ENCODE measurements at regions not wholly inside any gene's neighbourhood (a gene's known extent, or its start where the extent isn't known, plus 50 kb on each side); places are given as distances from the start of the nearest gene placed in this dataset.

DNA sequence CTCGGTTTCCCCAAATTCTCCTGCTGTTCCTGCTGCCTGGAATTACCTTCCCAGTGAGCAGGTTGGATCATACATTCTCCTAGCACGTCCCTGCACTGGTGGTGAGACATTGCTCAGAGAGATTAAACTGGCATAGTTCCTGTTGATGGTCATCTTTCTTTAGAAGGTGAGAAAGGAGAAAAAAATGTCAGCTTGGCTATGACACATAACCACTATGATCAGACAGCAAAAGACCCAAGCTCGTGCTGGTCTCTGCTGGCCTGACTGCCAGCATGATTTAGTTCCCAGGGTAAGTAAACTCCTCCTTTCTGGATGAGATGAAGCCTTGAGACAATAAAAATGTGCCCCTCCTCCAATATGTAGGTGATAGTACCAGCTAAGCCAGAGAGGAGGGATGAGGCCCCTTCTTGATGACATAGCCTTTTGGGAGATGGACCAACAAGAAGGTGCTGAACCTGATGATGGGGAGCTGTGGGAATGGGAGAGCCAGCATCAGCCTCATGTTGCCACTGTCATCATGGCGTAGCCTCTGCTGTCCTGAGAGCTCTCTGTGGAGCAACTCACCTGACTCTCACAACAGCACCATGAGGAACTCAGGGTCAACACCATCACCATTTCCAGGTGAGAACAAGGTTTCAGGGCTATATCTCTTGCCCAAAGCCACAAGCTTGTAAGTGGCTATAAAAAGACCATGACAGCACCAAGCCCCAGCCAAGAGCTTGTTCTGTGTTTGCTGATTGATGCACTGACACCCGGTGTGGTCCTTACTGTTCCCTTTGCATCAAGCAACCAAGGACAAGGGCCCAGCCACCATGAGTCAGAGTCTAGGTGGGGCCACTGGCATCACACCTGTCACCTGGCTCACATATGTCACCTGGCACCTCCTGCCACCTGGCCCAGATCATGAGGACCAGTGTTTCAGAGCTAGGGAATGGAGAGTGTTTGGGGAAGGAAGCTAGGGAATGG lies 200.0 kb downstream of the MATN1 start:
- DNase-seq: no peak

DNA sequence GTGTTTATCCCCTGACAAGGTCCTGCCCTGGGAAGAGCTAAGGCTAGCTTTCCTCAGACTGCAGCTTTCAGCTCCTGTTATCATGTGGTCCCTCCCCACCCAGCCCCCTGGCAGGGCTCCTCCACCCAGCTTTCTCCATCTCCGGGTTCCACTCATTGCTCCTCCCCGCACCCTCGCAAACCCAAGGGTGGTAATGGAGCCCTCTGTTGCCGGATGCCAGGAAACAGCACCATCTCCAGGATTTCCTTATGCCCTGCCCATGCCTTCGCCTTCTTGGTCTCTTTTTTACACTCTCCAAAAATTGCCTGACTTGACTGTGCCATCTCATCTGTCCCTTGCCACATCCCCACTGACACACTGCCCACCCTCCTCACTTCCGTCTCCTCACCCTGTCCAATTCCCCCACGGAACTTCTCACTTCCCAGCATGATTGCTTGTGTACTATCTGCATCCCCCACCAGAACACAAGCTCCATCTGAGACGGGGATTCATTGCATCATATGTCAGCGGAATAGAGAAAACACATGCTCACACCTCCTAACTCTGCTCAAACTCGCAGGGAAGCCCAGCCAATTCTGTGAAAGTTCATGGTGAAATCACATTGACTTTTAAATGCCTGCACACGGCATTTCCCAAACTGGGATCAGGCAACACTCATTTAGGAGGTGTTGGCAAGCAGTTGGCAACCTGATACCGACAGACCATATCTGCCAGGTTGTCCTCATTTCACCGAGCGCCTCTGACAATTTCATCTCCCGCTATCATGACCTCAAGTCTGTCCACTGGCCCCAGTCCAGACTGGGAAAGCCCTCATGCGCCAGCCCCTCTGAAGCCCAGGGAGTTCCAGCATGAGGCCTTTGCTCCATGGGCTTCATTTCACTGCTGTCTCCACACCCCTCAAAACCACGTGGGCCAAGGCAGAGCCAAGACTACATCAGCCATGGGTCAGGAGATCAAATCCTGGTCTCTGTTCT lies 201.1 kb downstream of the MATN1 start:
- TF ChIP-seq, protein P1, sequence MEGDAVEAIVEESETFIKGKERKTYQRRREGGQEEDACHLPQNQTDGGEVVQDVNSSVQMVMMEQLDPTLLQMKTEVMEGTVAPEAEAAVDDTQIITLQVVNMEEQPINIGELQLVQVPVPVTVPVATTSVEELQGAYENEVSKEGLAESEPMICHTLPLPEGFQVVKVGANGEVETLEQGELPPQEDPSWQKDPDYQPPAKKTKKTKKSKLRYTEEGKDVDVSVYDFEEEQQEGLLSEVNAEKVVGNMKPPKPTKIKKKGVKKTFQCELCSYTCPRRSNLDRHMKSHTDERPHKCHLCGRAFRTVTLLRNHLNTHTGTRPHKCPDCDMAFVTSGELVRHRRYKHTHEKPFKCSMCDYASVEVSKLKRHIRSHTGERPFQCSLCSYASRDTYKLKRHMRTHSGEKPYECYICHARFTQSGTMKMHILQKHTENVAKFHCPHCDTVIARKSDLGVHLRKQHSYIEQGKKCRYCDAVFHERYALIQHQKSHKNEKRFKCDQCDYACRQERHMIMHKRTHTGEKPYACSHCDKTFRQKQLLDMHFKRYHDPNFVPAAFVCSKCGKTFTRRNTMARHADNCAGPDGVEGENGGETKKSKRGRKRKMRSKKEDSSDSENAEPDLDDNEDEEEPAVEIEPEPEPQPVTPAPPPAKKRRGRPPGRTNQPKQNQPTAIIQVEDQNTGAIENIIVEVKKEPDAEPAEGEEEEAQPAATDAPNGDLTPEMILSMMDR (IDR thresholded peaks at IDR 0.05; ENCODE audit: insufficient read depth in 1 of 2, low read depth in 1 of 2, low read length in 1 of 2, severe bottlenecking in 1 of 2, unreplicated experiment in 1 of 2): no peak

More for the DNA sequence above, 200.0 kb downstream of the MATN1 start:
- Histone ChIP-seq H3K4me3 (ENCODE audit: low read depth, low read length) (no peak overlapping the region), H3K4me1 (no peaks in the 10 kb centered on the region), H3K9me3 (no peaks in the 10 kb centered on the region), H3K27me3 (replicated peaks; ENCODE audit: control insufficient read depth, insufficient read depth, low read length) (no peaks in the 10 kb centered on the region), H3K36me3 (ENCODE audit: control insufficient read depth, insufficient read depth, low read length) (no peaks in the 10 kb centered on the region)
- intact Hi-C loops (cut with micrococcal nuclease; ENCODE audit: unreplicated experiment): no loop called here
- no peak overlapping the region for H3K4me3 Mint-ChIP-seq (ENCODE audit: unreplicated experiment)
- no peaks in the 10 kb centered on the region for H3K9me3 Mint-ChIP-seq (ENCODE audit: unreplicated experiment)
- no peaks in the 10 kb centered on the region for H3K4me1 Mint-ChIP-seq (ENCODE audit: low read depth, unreplicated experiment)
- no TSS peak for BruUV-seq (replicated peaks)
- no peaks in the 10 kb centered on the region for H3K36me3 Mint-ChIP-seq (ENCODE audit: insufficient read depth, unreplicated experiment)
- POLR2A ChIA-PET: no interaction called here
- TF ChIP-seq, protein P1 (IDR thresholded peaks at IDR 0.05; ENCODE audit: insufficient read depth in 1 of 2, low read depth in 1 of 2, low read length in 1 of 2, severe bottlenecking in 1 of 2, unreplicated experiment in 1 of 2): no peak
- no peak overlapping the region for H3K27ac Mint-ChIP-seq (ENCODE audit: unreplicated experiment)
- CTCF ChIA-PET: no interaction called here
- H3K27me3 Mint-ChIP-seq (ENCODE audit: insufficient read depth, unreplicated experiment): peaks cover 9% of the 10 kb centered on the region

DNA sequence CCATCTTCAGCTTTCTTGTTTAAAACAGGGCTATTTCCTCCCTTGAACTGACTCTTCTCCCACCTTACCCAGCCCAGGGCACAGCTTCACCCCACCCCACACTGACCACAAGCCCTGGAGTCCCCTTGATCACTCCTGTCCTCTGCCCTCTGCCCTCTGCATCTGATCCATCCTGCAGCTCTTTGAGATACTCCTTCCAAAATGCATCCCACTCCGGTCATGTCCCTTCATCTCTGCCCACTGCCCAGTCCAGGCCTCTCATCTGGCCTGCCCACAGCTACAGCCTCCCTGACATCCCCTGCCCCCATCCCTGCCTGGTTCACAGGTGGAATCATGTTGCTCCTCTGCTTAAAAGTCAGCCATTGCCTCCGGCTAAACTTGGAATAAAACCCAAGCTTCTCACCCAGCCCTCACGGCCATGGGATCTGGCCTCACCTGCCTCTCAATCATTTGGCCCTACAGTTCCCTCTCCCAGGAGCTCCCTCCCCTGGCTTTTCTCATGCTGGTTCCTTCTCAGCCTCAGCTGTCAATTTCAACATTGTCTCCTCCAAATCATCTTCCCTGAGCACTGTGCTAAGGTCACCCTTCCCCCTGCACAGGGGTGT lies 202.0 kb downstream of the MATN1 start:
- intact Hi-C loops (cut with micrococcal nuclease; ENCODE audit: unreplicated experiment): no loop called here
- Mint-ChIP-seq H3K4me3 (ENCODE audit: unreplicated experiment) (no peak overlapping the region), H3K4me1 (ENCODE audit: low read depth, unreplicated experiment) (no peaks in the 10 kb centered on the region), H3K9me3 (ENCODE audit: unreplicated experiment) (no peaks in the 10 kb centered on the region), H3K27me3 (ENCODE audit: insufficient read depth, unreplicated experiment) (peaks cover 9% of the 10 kb centered on the region), H3K27ac (ENCODE audit: unreplicated experiment) (no peak overlapping the region), H3K36me3 (ENCODE audit: insufficient read depth, unreplicated experiment) (no peaks in the 10 kb centered on the region)
- Histone ChIP-seq H3K4me1 (no peaks in the 10 kb centered on the region), H3K36me3 (ENCODE audit: control insufficient read depth, insufficient read depth, low read length) (no peaks in the 10 kb centered on the region), H3K27me3 (replicated peaks; ENCODE audit: control insufficient read depth, insufficient read depth, low read length) (no peaks in the 10 kb centered on the region), H3K4me3 (ENCODE audit: low read depth, low read length) (no peak overlapping the region), H3K9me3 (no peaks in the 10 kb centered on the region)
- ChIA-PET CTCF (interaction anchor here (0.5 kb wide), 1 partner anchor 1738 kb away, joined by 3 read pairs; no protein-coding TSS in a partner anchor), POLR2A (no interaction called here)
- DNase-seq: no peak
- no TSS peak for BruUV-seq (replicated peaks)
- TF ChIP-seq, protein P1 (IDR thresholded peaks at IDR 0.05; ENCODE audit: insufficient read depth in 1 of 2, low read depth in 1 of 2, low read length in 1 of 2, severe bottlenecking in 1 of 2, unreplicated experiment in 1 of 2): no peak

More for the DNA sequence above, 201.1 kb downstream of the MATN1 start:
- Histone ChIP-seq H3K27me3 (replicated peaks; ENCODE audit: control insufficient read depth, insufficient read depth, low read length) (no peaks in the 10 kb centered on the region), H3K36me3 (ENCODE audit: control insufficient read depth, insufficient read depth, low read length) (no peaks in the 10 kb centered on the region), H3K4me3 (ENCODE audit: low read depth, low read length) (no peak overlapping the region), H3K4me1 (no peaks in the 10 kb centered on the region), H3K9me3 (no peaks in the 10 kb centered on the region)
- BruUV-seq (replicated peaks): no TSS peak
- H3K27me3 Mint-ChIP-seq (ENCODE audit: insufficient read depth, unreplicated experiment): peaks cover 9% of the 10 kb centered on the region
- H3K27ac Mint-ChIP-seq (ENCODE audit: unreplicated experiment): no peak overlapping the region
- no peaks in the 10 kb centered on the region for H3K4me1 Mint-ChIP-seq (ENCODE audit: low read depth, unreplicated experiment)
- CTCF ChIA-PET: no interaction called here
- intact Hi-C loops (cut with micrococcal nuclease; ENCODE audit: unreplicated experiment): no loop called here
- H3K9me3 Mint-ChIP-seq (ENCODE audit: unreplicated experiment): no peaks in the 10 kb centered on the region
- no peak for DNase-seq
- no peak overlapping the region for H3K4me3 Mint-ChIP-seq (ENCODE audit: unreplicated experiment)
- H3K36me3 Mint-ChIP-seq (ENCODE audit: insufficient read depth, unreplicated experiment): no peaks in the 10 kb centered on the region
- POLR2A ChIA-PET: no interaction called here
